Upper lobe of left lung (tissue), 4 donors: ENCODE measurements at regions not wholly inside any gene's neighbourhood (a gene's known extent, or its start where the extent isn't known, plus 50 kb on each side); places are given as distances from the start of the nearest gene placed in this dataset.

Experiments
- EP300 ChIP-seq, 4 donors: sonication (generic); formaldehyde crosslinking; IDR thresholded peaks; one replicate each; pipeline ENCODE4 v1.5.1; 2017; ENCODE audit warnings: antibody characterized with exemption in 4 of 4, control low read depth in 2 of 4
- POLR2A ChIP-seq, 4 donors: fragments of 450-650 bp; IDR thresholded peaks; one replicate each; pipeline ENCODE4 v1.5.1; 2016 to 2017; ENCODE audit warnings: antibody characterized with exemption in 4 of 4, mild to moderate bottlenecking in 2 of 4
- POLR2AphosphoS5 ChIP-seq, 2 donors: sonication (generic); formaldehyde crosslinking; IDR thresholded peaks; one replicate each; pipeline ENCODE4 v1.5.1; 2017; ENCODE audit warnings: antibody characterized with exemption in 2 of 2
- TF ChIP-seq, protein P1 (sequence below), 6 experiments: fragments of 450-650 bp in 4 of 6; fragments of 200-600 bp in 2 of 6; sonication (generic) in 2 of 6; IDR thresholded peaks; one replicate each; pipeline ENCODE4 v1.5.1; 2016 to 2019; ENCODE audit warnings: antibody characterized with exemption in 6 of 6

DNA sequence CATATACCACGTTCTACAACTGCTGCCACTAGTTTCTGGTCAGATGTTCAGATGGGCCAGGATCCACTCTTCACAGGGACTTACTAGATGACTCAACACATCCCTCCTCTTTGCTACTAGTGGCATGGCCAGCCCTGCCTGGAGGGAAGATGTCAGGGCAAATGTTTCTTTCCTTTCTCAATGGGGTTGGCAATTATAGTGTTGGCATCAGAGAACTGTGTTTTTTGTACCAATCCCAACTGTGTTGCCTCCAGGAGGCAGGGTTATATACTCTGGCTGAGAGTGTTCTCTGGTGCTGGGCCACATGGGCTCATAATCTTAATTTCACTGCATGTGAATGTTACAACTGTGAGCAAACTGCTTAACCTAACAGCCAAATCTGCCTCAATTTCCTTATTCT is 69.9 kb upstream of the AVPR1A start:
- TF ChIP-seq POLR2A (IDR thresholded peaks at IDR 0.05) (no peak), POLR2AphosphoS5 (IDR thresholded peaks at IDR 0.05) (no peak), EP300 (IDR thresholded peaks at IDR 0.05) (no peak)
- TF ChIP-seq, protein P1, sequence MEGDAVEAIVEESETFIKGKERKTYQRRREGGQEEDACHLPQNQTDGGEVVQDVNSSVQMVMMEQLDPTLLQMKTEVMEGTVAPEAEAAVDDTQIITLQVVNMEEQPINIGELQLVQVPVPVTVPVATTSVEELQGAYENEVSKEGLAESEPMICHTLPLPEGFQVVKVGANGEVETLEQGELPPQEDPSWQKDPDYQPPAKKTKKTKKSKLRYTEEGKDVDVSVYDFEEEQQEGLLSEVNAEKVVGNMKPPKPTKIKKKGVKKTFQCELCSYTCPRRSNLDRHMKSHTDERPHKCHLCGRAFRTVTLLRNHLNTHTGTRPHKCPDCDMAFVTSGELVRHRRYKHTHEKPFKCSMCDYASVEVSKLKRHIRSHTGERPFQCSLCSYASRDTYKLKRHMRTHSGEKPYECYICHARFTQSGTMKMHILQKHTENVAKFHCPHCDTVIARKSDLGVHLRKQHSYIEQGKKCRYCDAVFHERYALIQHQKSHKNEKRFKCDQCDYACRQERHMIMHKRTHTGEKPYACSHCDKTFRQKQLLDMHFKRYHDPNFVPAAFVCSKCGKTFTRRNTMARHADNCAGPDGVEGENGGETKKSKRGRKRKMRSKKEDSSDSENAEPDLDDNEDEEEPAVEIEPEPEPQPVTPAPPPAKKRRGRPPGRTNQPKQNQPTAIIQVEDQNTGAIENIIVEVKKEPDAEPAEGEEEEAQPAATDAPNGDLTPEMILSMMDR (IDR thresholded peaks at IDR 0.05), result no peak
